Adrenal gland (tissue), 9 donors: ENCODE measurements at regions not wholly inside any gene's neighbourhood (a gene's known extent, or its start where the extent isn't known, plus 50 kb on each side); places are given as distances from the start of the nearest gene placed in this dataset.

Experiments
- DNase-seq, 7 donors: peaks; one replicate each; pipeline ENCODE4 v3.0.0-alpha.2; 2019 to 2020
- H3K27ac ChIP-seq, 5 donors: fragments of 200-600 bp; sonication (generic) in 4 of 5; 1 replicate in 3 of 5; 2 replicates in 2 of 5; pipeline versions ENCODE4 v1.5.1 to v1.8.0; 2016 to 2020; ENCODE audit warnings: mild to moderate bottlenecking in 1 of 5
- H3K27me3 ChIP-seq: fragments of 200-600 bp; 2 replicates; pipeline ENCODE4 v1.8.0; 2021
- H3K36me3 ChIP-seq, 2 donors: fragments of 200-600 bp; replicated peaks in 1 of 2; 1 replicate in 1 of 2; 2 replicates in 1 of 2; pipeline versions ENCODE4 v1.5.1 to v1.8.0; 2018 to 2022
- H3K4me1 ChIP-seq, 2 donors: fragments of 200-600 bp; replicated peaks in 1 of 2; 1 replicate in 1 of 2; 2 replicates in 1 of 2; pipeline versions ENCODE4 v1.5.1 to v1.8.0; 2018 to 2021
- H3K4me3 ChIP-seq, 4 donors: fragments of 200-600 bp; sonication (generic) in 3 of 4; one replicate each; pipeline ENCODE4 v1.5.1; 2016 to 2018
- H3K9me3 ChIP-seq, 3 donors: fragments of 200-600 bp; sonication (generic) in 1 of 3; replicated peaks in 1 of 3; 1 replicate in 2 of 3; 2 replicates in 1 of 3; pipeline versions ENCODE4 v1.5.1 to v1.8.0; 2016 to 2021
- POLR2A ChIP-seq, 2 donors: fragments of 450-650 bp; IDR thresholded peaks; one replicate each; pipeline ENCODE4 v1.6.1; 2017; ENCODE audit warnings: antibody characterized with exemption in 2 of 2, mild to moderate bottlenecking in 2 of 2, moderate library complexity in 1 of 2
- WGBS, 4 donors: extraction: QIAGEN DNeasy Blood & Tissue Kit in 2 of 4; methylation state at CpG; one replicate each; pipeline versions ENCODE4 v1.1.5 to v1.1.7; 2013 to 2017; 5-methylcytosine and 5-hydroxymethylcytosine counted together
- intact Hi-C, 2 donors: fragments of 100-400 bp; cut with DNase I; formaldehyde crosslinking; loops; one replicate each; pipeline versions ENCODE4 v1.14.1 to v1.15.0; 2022 to 2023
- TF ChIP-seq, protein P1 (sequence below), 6 experiments: fragments of 450-650 bp in 4 of 6; fragments of 200-600 bp in 2 of 6; sonication (generic) in 1 of 6; IDR thresholded peaks; 1 replicate in 5 of 6; 2 replicates in 1 of 6; pipeline versions ENCODE4 v1.5.1 to v1.8.0; 2016 to 2021; ENCODE audit warnings: antibody characterized with exemption in 6 of 6, mild to moderate bottlenecking in 2 of 6, moderate library complexity in 1 of 6
- donor health status: healthy with polysubstance abuse.
- donor health status: Bipolar disorder and iron deficiency.
- donor health status: DM: yes; HTN: yes; CAD: no.
- donor health status: DM: no; HTN: no; CAD: no.
- donor health status: DM: no; HTN: no; CAD: no.

DNA sequence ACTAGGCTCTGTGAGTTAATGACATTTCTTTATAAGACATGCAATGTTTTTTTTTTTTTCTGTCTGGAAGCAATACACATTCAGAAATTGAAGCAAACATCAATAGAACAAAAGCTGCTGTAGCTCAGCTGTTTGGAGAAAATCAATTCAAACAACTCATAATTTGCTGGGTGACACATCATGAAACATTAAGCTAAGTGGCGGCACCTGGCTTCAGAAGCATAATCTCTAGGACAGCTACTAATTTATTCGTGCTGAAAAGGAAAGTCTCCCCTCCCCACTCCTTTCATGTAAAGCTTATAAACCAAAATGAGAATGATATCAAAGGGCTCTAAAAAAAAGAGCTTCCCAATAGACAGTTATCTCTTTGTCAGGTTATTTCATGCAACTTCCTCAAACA lies 73.9 kb downstream of the LUZP4 start:
- Histone ChIP-seq H3K36me3 (no peaks in the 10 kb centered on the region), H3K4me3 (no peak overlapping the region)
- 44 to 79% (median 65%) methylated on average over 2 of the region's 2 CpGs for WGBS, 4 donors

DNA sequence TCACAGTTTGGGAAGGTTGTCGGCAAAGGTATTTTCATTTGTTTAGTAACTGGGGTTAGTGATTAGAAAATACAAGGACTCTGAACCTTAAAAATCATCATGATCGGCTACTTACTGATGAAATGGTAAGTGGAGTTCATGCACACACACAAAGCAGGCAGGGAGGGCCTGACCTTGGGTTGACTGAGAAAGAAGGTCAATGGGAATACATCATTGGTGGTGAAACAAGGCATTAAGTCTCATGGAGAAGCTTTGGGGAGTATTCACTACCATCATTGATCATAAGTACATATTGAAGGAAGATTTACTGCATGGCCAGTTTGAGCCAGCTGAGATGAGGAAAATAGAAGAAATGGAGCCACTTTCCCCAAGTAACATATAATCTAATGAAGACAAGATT lies 74.4 kb downstream of the LUZP4 start:
- no peak for DNase-seq
- TF ChIP-seq, protein P1, sequence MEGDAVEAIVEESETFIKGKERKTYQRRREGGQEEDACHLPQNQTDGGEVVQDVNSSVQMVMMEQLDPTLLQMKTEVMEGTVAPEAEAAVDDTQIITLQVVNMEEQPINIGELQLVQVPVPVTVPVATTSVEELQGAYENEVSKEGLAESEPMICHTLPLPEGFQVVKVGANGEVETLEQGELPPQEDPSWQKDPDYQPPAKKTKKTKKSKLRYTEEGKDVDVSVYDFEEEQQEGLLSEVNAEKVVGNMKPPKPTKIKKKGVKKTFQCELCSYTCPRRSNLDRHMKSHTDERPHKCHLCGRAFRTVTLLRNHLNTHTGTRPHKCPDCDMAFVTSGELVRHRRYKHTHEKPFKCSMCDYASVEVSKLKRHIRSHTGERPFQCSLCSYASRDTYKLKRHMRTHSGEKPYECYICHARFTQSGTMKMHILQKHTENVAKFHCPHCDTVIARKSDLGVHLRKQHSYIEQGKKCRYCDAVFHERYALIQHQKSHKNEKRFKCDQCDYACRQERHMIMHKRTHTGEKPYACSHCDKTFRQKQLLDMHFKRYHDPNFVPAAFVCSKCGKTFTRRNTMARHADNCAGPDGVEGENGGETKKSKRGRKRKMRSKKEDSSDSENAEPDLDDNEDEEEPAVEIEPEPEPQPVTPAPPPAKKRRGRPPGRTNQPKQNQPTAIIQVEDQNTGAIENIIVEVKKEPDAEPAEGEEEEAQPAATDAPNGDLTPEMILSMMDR (IDR thresholded peaks at IDR 0.05), result no peak
- no peaks in the 10 kb centered on the region for H3K36me3 ChIP-seq
- H3K4me1 ChIP-seq, result no peaks in the 10 kb centered on the region
- no peak overlapping the region for H3K27ac ChIP-seq
- 63 to 95% (median 69%) methylated on average over 2 of the region's 2 CpGs for WGBS, 4 donors
- no peaks in the 10 kb centered on the region for H3K9me3 ChIP-seq
- intact Hi-C loops, result no loop called here
- no peak overlapping the region for H3K4me3 ChIP-seq
- peaks cover 14% of the 10 kb centered on the region for H3K27me3 ChIP-seq

More for the DNA sequence above, 73.9 kb downstream of the LUZP4 start:
- DNase-seq, result no peak
- no peaks in the 10 kb centered on the region for H3K4me1 ChIP-seq
- no peak overlapping the region for H3K27ac ChIP-seq
- H3K27me3 ChIP-seq, result peaks cover 11% of the 10 kb centered on the region
- no peaks in the 10 kb centered on the region for H3K9me3 ChIP-seq
- TF ChIP-seq POLR2A (IDR thresholded peaks at IDR 0.05), result no peak
- TF ChIP-seq, protein P1 (IDR thresholded peaks at IDR 0.05), result no peak
- intact Hi-C loops, result no loop called here

DNA sequence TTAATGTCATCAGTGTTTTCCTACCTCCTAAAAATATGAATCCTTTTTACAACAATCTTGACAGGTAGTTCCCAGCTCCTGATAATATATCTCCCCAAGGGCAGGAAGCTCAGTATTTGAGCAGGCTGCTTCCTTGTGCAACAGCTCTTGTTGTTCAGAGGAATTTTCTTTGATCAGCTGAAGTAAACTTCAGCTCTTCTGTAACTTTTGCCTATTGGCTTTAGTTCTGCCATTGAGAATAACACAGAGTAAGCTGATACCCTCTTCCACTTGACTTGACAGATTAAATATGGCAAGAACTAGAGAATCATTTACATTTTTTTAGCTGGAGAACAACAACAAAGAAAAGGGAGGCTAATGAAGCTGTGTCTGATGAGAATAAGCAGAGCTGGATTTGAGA lies 75.2 kb downstream of the LUZP4 start:
- TF ChIP-seq, protein P1 (IDR thresholded peaks at IDR 0.05), result no peak
- no peak for TF ChIP-seq POLR2A (IDR thresholded peaks at IDR 0.05)
- H3K4me3 ChIP-seq, result no peak overlapping the region
- no peaks in the 10 kb centered on the region for H3K36me3 ChIP-seq
- no peaks in the 10 kb centered on the region for H3K4me1 ChIP-seq
- H3K27ac ChIP-seq, result no peak overlapping the region
- H3K9me3 ChIP-seq, result no peaks in the 10 kb centered on the region
- no peak for DNase-seq
- H3K27me3 ChIP-seq, result peaks cover 13% of the 10 kb centered on the region
- intact Hi-C loops, result no loop called here

DNA sequence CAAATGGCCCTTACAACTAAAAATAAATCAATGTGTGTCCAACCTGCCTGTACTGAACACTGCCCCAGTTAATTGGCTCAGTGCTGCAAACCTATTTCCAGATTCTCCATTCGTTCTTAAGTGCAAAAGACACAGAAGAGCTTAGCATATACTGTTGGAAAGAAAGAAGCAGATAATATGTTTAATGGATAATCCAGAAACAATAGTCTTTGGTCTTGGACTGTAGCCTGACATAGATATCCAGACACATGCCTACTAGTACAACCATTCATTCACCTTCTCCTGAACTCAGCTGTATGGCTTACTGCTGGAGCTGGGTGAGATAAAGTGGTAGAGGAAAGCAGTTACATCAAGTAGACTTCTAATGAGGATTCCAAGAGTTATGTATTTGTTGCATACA lies 77.0 kb downstream of the LUZP4 start:
- Histone ChIP-seq H3K27ac (no peak overlapping the region), H3K27me3 (peaks cover 18% of the 10 kb centered on the region), H3K4me1 (no peaks in the 10 kb centered on the region), H3K9me3 (no peaks in the 10 kb centered on the region), H3K4me3 (no peak overlapping the region), H3K36me3 (no peaks in the 10 kb centered on the region)
- TF ChIP-seq POLR2A (IDR thresholded peaks at IDR 0.05), result no peak
- TF ChIP-seq, protein P1 (IDR thresholded peaks at IDR 0.05), result no peak
- DNase-seq, result no peak
- intact Hi-C loops, result no loop called here
- WGBS, 4 donors, result 0% methylated on average over 1 of the region's 1 CpG
